ENCODE measurements at regions not wholly inside any gene's neighbourhood (a gene's known extent, or its start where the extent isn't known, plus 50 kb on each side); places are given as distances from the start of the nearest gene placed in this dataset.

- TF ChIP-seq EZH2 (IDR thresholded peaks at IDR 0.05; ENCODE audit: borderline replicate concordance) (no peak), CTCF (IDR thresholded peaks at IDR 0.05; ENCODE audit: poor library complexity) (no peak)
Measured at GRCh38 chr2:226508683-226509082, 290.9 kb downstream of the IRS1 start.

All from hepatocyte (in vitro differentiated cells).